Mesothelial cell of epicardium (in vitro differentiated cells): ENCODE measurements at regions not wholly inside any gene's neighbourhood (a gene's known extent, or its start where the extent isn't known, plus 50 kb on each side); places are given as distances from the start of the nearest gene placed in this dataset. TPM values are rescaled to one million over a fixed set of nuclear protein-coding genes. Genes with fewer than 3 reads are reported as not detected.
A peak's percentile ranks its signal among the peaks of the same experiment; 100 is the strongest.
"Not testable (repeated sequence)": the region's sequence is repeated elsewhere in the genome, so short reads cannot be mapped to it uniquely, and the experiment has no call there.

ENCODE experiments used
- DNase-seq, 2 experiments: peaks; one replicate each; pipeline ENCODE4 v3.0.0; 2021; ENCODE audit warnings: low spot score in 2 of 2; ENCODE audit not compliant: unreplicated experiment in 2 of 2
- H3K27ac Mint-ChIP-seq: 2 replicates; pipeline ENCODE4 v1.8.0; 2021; ENCODE audit warnings: mixed read lengths
- H3K27me3 Mint-ChIP-seq: 2 replicates; pipeline ENCODE4 v1.8.0; 2021; ENCODE audit warnings: low read depth, mixed read lengths
- H3K36me3 Mint-ChIP-seq: 2 replicates; pipeline ENCODE4 v1.8.0; 2021; ENCODE audit warnings: mixed read lengths
- H3K4me1 Mint-ChIP-seq: 2 replicates; pipeline ENCODE4 v1.8.0; 2021; ENCODE audit warnings: mixed read lengths
- H3K4me3 Mint-ChIP-seq: 2 replicates; pipeline ENCODE4 v1.8.0; 2021; ENCODE audit warnings: mild to moderate bottlenecking, moderate library complexity, mixed read lengths
- H3K9me3 Mint-ChIP-seq: 2 replicates; pipeline ENCODE4 v1.8.0; 2021; ENCODE audit warnings: mixed read lengths
- CTCF ChIP-seq: fragments of 200-600 bp; sonication (generic); IDR thresholded peaks from one replicate; pipeline ENCODE4 v1.5.0; 2021; ENCODE audit warnings: antibody characterized with exemption; ENCODE audit not compliant: unreplicated experiment
- microRNA-seq: library from miRNA; unstranded; fragments of <30 nt; microRNA quantifications from one replicate; pipeline ENCODE4 v1.2.0, GENCODE V29; 2021; ENCODE audit warnings: inconsistent platforms, mixed read lengths

- Mint-ChIP-seq H3K36me3 (no peaks in the 10 kb centered on the region), H3K4me3 (peak overlapping the region; percentile 79), H3K4me1 (peaks cover 5% of the 10 kb centered on the region), H3K27me3 (peaks cover 2% of the 10 kb centered on the region), H3K9me3 (no peaks in the 10 kb centered on the region), H3K27ac (peak overlapping the region; percentile 97)
- TF ChIP-seq CTCF, result peak; percentile 90
- DNase-seq, result peak in 1 of 2 experiments; percentile 54
Measured at GRCh38 chr10:45249978-45250693, 65.3 kb downstream of the OR13A1 start.

- DNase-seq, H3K36me3 Mint-ChIP-seq, H3K27me3 Mint-ChIP-seq, H3K4me3 Mint-ChIP-seq, H3K27ac Mint-ChIP-seq, H3K9me3 Mint-ChIP-seq, H3K4me1 Mint-ChIP-seq: not testable (repeated sequence)
Measured at GRCh38 chr10:45250694-45251075, 64.7 kb downstream of the OR13A1 start.

Small RNAs in the stretch of these regions (microRNA-seq; reads per million reads assigned to microRNA genes)
- gene MIR3156-1, result not detected
